NCI-H2029 (cell line): ENCODE measurements at regions not wholly inside any gene's neighbourhood (a gene's known extent, or its start where the extent isn't known, plus 50 kb on each side); places are given as distances from the start of the nearest gene placed in this dataset.
"Not testable (repeated sequence)": the region's sequence is repeated elsewhere in the genome, so short reads cannot be mapped to it uniquely, and the experiment has no call there.

ENCODE experiments used
- DNase-seq: peaks from one replicate; lab custom pipeline; 2025; lab: John Stamatoyannopoulos, UW

DNA sequence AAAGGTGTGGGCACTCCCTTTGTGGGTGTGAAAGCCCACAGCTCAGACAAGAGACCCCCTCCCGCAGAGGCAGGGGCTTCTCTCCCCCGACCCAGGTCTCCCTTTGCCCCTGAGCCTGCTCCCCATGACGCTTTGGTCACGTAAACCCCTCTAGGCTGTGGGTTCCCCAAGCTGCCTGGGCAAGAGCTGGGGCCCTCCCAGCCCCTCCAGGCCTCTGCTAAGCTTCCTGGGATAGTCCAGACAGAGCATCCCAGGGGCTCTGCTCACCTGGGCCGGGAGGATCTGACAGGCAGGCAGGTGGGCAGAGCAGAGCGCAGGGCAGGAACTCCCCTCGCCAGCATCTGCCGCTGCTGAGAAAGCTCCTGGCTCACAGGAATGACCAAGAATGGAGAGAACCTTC, 177.3 kb downstream of the BANP start:
- DNase-seq = no peak

DNA sequence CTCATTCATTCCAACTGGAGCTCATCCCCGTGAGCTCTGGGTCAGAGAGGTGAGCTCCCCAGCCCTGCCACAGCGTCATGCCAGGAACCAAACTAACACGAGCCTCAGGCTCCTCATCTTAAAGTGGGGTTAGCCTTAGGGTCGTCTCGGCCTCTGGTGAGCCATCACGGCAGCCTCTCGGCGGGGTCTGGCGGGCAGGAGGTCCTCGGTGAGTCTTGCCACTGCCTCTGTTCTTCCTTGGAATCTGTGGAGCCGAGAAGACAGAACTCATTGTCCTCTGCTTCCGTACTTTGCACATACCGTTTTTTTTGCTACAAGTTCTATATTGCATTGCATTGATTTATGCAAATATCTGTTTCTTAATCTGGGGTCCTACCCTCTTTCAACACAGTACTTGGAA, 177.9 kb downstream of the BANP start:
- not testable (repeated sequence) for DNase-seq

DNA sequence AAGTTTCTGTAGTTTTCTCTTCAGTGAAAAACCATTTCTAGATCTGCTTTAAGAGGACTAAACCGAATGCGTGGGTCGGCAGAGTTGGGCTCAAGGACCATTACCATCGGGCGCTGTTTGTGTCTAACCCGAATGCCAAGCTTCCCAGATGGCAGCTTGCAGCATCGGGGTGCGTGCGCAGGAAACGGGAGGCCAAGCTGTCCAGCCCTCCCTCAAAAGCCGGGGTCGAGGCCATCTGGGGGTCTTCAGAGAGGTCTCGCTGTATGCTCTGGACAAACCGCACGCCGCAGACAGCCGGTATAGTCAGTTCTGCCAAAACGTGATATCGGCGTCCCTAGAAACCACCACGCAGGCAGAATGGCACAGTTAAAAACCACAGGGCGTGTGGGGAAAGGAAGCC, 178.8 kb downstream of the BANP start:
- DNase-seq = no peak

DNA sequence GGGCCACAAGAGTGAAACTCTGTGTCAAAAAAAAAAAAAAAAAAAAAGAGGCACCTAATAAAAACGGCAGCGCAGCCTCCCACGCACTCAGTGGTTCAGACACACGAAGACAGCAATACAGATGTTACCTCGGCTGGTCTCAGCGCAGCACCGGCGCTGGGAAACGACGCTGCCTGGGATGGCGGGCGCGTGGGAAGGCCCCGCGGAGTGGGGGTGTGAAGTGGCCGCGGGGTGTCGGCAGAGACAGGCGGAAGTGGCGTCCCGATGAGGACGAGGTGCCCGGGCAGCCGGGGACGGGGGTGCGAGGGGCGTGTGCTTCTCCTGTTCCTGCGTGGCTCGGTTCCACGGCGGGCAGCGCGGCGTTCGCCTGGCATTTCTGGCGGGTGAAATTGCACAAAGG, 179.4 kb downstream of the BANP start:
- no peak for DNase-seq

GRCh38 chr16:88131256-88131655, 180.0 kb downstream of the BANP start:
- DNase-seq = no peak

DNA sequence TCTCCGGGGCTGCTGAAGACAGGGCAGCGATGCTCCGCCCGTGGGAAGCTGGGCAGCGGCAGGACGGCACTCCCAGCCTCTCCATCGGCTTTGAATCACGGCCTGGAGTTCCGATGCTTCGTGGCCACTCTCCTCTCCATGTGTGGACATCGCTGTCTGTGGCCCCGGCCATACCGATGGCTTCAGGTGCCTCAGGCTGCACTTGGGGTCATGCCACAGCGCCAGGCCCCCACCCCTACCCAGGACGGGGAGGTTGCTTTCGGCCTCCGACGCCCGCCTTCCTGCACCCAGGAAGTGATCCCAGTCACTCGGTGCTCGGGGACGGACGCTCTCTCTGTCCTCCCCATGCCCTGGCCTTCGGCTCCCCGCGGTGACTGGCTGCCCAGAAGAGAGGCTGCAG, 180.7 kb downstream of the BANP start:
- DNase-seq = no peak

DNA sequence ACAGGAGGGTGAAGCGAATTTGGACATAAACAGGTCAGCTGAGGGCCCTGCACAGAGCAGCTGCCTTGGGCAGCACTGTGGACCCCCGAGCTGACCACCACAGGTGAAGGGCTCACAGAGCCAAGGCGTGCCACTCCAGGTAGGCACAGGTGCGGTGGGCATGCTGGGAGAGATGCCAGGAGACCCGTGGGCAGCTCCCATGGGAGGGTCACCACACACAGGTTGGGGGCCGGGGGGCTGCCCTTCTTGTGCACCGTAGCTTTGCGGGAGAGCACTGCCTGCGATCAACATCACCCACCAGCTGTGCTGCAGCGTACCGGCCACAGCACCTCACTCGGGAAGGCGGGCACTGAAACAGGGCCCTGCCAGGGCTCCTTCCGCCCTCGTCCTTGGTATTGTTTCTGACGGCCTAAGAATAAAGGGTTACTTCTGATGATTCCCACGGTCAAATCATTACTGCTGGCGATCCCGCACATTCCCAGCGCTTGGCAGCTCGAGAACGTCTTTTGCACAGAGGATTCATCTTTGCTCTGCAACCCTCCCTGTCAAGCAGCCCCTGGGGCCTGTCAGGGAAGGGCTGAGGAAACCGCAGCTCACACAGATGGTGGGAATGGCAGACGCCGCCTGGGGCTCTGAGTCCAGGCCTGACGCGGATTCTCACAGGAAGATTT, 181.7 kb downstream of the BANP start:
- DNase-seq = no peak

GRCh38 chr16:88133507-88133843, 182.2 kb downstream of the BANP start:
- DNase-seq = no peak

DNA sequence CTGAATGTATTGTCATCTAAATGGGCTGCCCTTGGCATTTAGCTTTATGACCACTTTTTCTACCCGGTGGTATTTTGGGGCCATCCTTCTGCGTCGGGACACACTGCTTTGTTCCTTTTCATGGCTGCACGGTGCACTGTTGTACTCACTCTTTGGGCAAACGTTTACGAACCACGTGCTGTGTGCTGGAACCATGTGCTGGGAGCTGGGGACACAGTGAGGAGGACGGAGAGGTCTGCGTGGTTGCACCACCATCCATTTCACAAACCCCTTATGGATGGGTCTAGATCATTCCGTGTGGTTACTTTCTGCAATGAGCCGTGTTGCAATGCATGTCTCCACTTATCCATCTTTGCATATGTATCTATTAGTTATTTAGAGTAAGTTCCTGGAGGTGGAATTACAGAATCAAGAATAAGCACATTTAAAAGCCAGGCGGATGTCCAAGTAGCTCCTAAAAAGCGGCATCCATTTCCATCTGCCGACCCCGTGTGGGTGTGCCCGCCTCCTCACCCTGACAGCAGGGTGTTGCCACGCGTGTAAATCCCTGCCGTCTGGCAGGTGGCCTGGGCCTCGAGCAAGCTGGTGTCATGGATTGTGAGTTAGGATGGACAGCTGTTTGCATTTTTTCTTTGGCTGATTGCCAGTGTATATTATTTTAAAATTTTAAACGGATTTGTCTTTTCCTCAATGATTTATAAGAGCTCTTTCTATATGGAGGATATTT, 183.1 kb downstream of the BANP start:
- DNase-seq = not testable (repeated sequence)

GRCh38 chr16:88134899-88135682, 183.9 kb downstream of the BANP start:
- not testable (repeated sequence) for DNase-seq

DNA sequence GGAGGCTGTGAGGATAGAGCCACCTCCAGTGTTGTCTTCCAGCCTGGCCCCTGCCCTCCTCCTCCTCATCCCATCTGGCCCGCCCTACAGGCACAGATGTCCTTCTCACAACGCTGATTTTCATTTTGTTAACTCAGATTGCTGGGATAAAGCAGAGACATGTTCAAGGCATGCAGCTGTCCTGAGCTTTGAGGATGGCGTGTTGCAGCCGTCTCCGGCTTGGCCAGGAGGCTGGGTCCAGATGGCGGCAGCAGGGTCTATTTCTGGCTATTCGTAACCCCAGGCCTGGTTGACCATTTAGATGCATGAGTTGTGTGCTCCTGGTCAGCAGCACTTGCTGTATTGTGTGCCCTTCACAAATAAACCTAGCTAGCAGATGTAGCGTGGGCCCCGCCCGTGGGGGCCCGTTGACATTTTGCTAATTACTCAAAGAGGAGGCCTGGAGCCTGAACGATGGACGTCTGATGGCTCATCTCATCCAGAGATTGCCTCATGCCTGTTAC, 185.0 kb downstream of the BANP start:
- not testable (repeated sequence) for DNase-seq

DNA sequence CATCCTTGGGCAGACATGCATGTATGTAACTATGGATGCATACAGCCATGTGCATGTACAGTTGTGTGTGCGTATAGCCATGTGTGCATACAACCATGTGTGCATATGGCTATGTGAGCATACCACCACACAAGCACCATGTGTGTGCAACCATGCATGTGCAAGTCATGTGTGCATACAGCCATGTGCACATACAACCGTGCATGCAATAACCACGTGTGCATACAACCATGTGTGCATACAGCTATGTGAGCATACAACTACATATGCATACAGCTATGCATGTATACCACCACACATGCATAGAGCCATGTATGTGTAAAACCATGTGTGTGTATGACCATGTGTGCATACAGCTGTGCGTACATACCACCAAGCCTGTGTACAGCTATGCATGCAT, 185.7 kb downstream of the BANP start:
- DNase-seq = not testable (repeated sequence)

GRCh38 chr16:88139141-88139540, 187.9 kb downstream of the BANP start:
- DNase-seq = not testable (repeated sequence)

DNA sequence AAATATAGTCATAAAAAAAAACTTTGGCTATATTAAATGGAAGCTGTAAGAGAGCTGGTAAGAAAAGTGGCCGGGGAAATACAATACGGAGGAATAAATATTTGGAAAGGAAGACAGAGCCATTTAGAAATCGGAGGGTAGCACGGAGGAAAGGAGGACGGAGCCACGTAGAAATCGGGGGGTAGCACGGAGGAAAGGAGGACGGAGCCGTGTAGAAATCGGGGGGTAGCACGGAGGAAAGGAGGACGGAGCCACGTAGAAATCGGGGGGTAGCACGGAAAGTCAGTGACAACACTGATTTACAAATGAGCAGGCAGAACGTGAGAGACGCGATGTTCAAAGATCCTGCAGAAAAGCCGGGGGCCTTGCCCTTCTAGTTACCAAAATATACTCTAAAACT, 189.0 kb downstream of the BANP start:
- not testable (repeated sequence) for DNase-seq

GRCh38 chr16:88141580-88141979, 190.3 kb downstream of the BANP start:
- no peak for DNase-seq

DNA sequence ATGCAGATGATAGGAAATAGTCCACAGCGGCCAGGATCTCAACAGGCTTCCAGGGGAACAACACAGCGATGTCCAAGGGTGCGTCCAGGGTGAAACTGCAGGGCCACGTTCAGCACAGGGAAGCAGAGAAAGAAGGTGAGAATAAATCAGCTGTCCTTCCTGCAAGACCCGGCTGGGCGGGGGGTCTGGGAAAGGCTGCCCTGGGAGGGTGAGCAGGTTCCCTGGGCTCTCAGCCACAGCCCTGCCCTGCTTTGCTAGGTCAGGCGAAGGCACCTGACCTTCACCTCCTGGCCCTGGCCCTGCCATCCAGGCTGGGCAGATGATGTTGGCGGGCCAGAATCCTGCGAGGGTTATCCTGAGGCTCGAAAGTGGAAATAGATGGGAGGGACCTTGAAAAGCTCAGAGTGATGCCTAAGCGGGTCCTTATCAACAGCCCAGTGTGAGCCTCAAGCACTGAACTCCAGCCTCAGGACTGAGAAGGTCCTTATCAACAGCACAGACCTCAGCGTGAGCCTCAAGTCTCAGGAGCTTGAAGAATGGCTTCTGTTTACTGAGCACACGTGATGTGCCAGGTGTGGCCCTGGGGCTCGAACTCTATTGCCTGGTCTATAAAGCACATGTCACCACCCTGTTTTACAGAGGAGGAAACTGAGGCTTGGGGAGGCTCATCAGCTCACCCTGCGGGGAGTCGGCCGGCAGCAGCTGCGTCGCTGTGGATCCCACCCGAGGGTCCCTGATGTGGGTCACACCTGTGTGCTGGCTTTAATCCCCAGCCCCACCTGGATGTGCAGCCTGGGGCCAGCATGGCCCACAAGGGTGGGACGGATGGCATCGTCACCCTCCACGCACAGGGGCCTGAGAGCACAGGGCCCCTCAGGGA, 191.1 kb downstream of the BANP start:
- DNase-seq = not testable (repeated sequence)

GRCh38 chr16:88143122-88144027, 192.1 kb downstream of the BANP start:
- DNase-seq = not testable (repeated sequence)

DNA sequence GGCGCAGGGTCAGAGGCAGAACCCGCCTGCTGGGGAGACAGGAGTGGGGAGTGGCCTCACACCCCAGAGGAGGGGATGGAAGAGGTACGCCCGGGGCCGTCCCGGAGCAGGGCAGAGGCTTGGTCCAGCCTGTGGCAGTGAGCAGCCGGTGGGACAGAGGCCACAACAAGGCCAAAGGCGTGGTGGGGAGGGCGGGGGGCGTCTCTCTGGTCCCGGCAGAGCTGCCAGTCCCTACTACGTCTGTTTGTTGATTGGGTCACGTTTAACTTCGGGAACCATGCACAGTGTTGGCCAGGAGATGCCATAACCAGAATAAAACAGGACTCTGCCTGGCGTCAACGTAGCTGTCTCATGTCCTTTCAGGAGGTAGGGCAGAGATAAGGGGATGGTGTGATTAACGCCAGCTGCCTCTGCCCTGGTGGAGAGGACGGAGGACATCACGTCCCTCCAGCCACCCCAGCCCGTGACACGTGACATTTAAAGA, 192.8 kb downstream of the BANP start:
- DNase-seq = no peak

- not testable (repeated sequence) for DNase-seq
These were observed 194.1 kb downstream of the BANP start for GRCh38 chr16:88145376-88145775.

DNA sequence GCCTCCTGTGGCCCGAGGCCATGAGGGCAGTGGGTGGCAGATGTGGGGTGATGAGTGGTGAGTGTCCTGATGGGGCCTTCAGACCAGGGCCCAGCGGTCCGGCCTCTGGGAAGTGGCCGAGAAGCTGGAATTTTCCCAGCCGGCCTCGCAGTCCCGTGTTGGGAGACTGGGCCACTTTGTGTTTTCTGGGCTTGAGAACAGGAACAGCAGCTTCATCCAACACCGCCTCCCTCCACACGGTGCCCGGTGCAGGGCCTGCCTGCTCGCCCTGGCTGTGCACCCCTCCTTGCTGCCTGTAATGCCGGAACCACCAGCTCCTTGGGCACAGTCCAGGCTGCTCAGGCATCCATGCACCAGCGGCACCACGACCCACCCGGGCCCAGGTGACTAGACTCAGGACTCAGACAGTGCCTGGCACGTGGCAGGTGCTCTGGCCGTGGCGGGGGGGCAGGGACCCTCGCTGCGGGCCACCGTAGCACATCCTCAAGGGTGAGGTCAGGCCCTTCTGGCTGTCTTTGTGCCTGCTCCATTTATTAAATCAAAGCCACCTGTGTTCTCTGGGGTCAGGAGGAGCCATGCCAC, 194.7 kb downstream of the BANP start:
- DNase-seq = not testable (repeated sequence)
